H1 (cell line): ENCODE measurements at regions not wholly inside any gene's neighbourhood (a gene's known extent, or its start where the extent isn't known, plus 50 kb on each side); places are given as distances from the start of the nearest gene placed in this dataset.

Experiments used
- CTCF ChIA-PET: fragments of 300-600 bp; sonication (Branson Sonifier 250); formaldehyde crosslinking; loops from one replicate; lab custom pipeline; 2021; ENCODE audit not compliant: partially characterized antibody; lab: Charles Lee
- POLR2A ChIA-PET: fragments of 300-600 bp; sonication (Branson Sonifier 250); formaldehyde crosslinking; loops from one replicate; lab custom pipeline; 2021; ENCODE audit warnings: inconsistent platforms; ENCODE audit not compliant: partially characterized antibody; lab: Charles Lee
- DNase-seq, 2 experiments: peaks; one replicate each; pipeline versions ENCODE4 v3.0.0 to v3.0.0-alpha.2; 2010 to 2022; ENCODE audit warnings: low spot score in 2 of 2, low read depth in 1 of 2, mixed read lengths in 1 of 2
- FAIRE-seq: peaks from 2 replicates; lab custom pipeline; 2011; peaks lifted over from hg19 to GRCh38; lab: Jason Lieb, UNC
- H2AFZ ChIP-seq: 2 replicates; pipeline ENCODE4 v1.8.1; 2012; ENCODE audit warnings: low read length, inconsistent platforms
- H2AK5ac ChIP-seq: 2 replicates; pipeline ENCODE4 v1.6.1; 2013; ENCODE audit warnings: low read depth, low read length
- H2BK120ac ChIP-seq: replicated peaks from 2 replicates; pipeline ENCODE3; 2013; ENCODE audit warnings: low read depth, low read length, inconsistent platforms
- H2BK12ac ChIP-seq: 2 replicates; pipeline ENCODE4 v1.6.1; 2013; ENCODE audit warnings: low read depth, low read length
- H2BK15ac ChIP-seq: 2 replicates; pipeline ENCODE4 v1.6.1; 2013; ENCODE audit warnings: low read length
- H2BK20ac ChIP-seq: 2 replicates; pipeline ENCODE4 v1.6.1; 2013; ENCODE audit warnings: low read length
- H2BK5ac ChIP-seq: 2 replicates; pipeline ENCODE4 v1.6.1; 2013; ENCODE audit warnings: low read depth, low read length
- H3K14ac ChIP-seq: 2 replicates; pipeline ENCODE4 v1.6.1; 2013; ENCODE audit warnings: inconsistent platforms; ENCODE audit not compliant: insufficient read length
- H3K18ac ChIP-seq: 2 replicates; pipeline ENCODE4 v1.6.1; 2013; ENCODE audit warnings: low read length; ENCODE audit errors: extremely low read depth
- H3K23ac ChIP-seq: 2 replicates; pipeline ENCODE4 v1.6.1; 2013; ENCODE audit warnings: inconsistent platforms; ENCODE audit not compliant: insufficient read length
- H3K23me2 ChIP-seq: 2 replicates; pipeline ENCODE4 v1.6.1; 2013; ENCODE audit warnings: low read depth, low read length
- H3K27ac ChIP-seq: 2 replicates; pipeline ENCODE4 v1.6.1; 2011; ENCODE audit warnings: low read depth, low read length, inconsistent platforms
- H3K27me3 ChIP-seq, 4 experiments: replicated peaks in 1 of 4; 1 replicate in 1 of 4; 2 replicates in 3 of 4; pipeline versions ENCODE4 v1.6.1 to v1.8.1; 2011 to 2013; ENCODE audit warnings: low read length in 3 of 4, mild to moderate bottlenecking in 3 of 4, inconsistent platforms in 2 of 4, mixed read lengths in 2 of 4, moderate library complexity in 1 of 4; ENCODE audit not compliant: control insufficient read depth in 3 of 4, insufficient read depth in 3 of 4; ENCODE audit errors: extremely low read depth in 1 of 4
- H3K36me3 ChIP-seq, 4 experiments: 2 replicates each; pipeline versions ENCODE4 v1.6.1 to v1.8.1; 2011 to 2013; ENCODE audit warnings: mild to moderate bottlenecking in 4 of 4, low read length in 3 of 4, moderate library complexity in 2 of 4, control low read depth in 1 of 4, inconsistent platforms in 1 of 4; ENCODE audit not compliant: insufficient read depth in 4 of 4, control insufficient read depth in 2 of 4
- H3K4ac ChIP-seq: replicated peaks from 2 replicates; pipeline ENCODE3; 2013; ENCODE audit warnings: low read length, low read depth, mixed read lengths, inconsistent platforms; ENCODE audit not compliant: insufficient read length
- H3K4me1 ChIP-seq, 4 experiments: replicated peaks in 1 of 4; 1 replicate in 1 of 4; 2 replicates in 3 of 4; pipeline versions ENCODE4 v1.6.1 to v1.8.1; 2011 to 2013; ENCODE audit warnings: low read length in 3 of 4, inconsistent platforms in 2 of 4, mixed read lengths in 1 of 4; ENCODE audit not compliant: insufficient read depth in 4 of 4, control insufficient read depth in 3 of 4
- H3K4me2 ChIP-seq, 2 experiments: 2 replicates each; pipeline versions ENCODE4 v1.6.1 to v1.8.1; 2011 to 2013; ENCODE audit warnings: low read depth in 2 of 2, low read length in 2 of 2, control low read depth in 1 of 2, inconsistent platforms in 1 of 2, mild to moderate bottlenecking in 1 of 2; ENCODE audit not compliant: insufficient read depth in 1 of 2
- H3K4me3 ChIP-seq, 4 experiments: fragments of 200-600, 300-600 bp in 1 of 4; sonication (generic), shearing (Covaris generic), sonication (Bioruptor Twin) in 1 of 4; 2 replicates each; pipeline versions ENCODE4 v1.5.1 to v1.8.1; 2011 to 2016; ENCODE audit warnings: low read length in 4 of 4, low read depth in 3 of 4, control low read depth in 2 of 4, inconsistent platforms in 2 of 4, mild to moderate bottlenecking in 2 of 4, mixed read lengths in 1 of 4, moderate library complexity in 1 of 4; ENCODE audit not compliant: insufficient read depth in 2 of 4; ENCODE audit errors: extremely low read depth in 1 of 4
- H3K56ac ChIP-seq: replicated peaks from 2 replicates; pipeline ENCODE3; 2013; ENCODE audit warnings: low read depth, mild to moderate bottlenecking, mixed read lengths, low read length, inconsistent platforms; ENCODE audit not compliant: insufficient read length
- H3K79me1 ChIP-seq: 2 replicates; pipeline ENCODE4 v1.6.1; 2013; ENCODE audit warnings: low read depth, low read length, control low read depth
- H3K79me2 ChIP-seq, 2 experiments: 2 replicates each; pipeline versions ENCODE4 v1.6.1 to v1.8.1; 2012 to 2013; ENCODE audit warnings: low read length in 2 of 2, mild to moderate bottlenecking in 2 of 2, inconsistent platforms in 1 of 2; ENCODE audit not compliant: insufficient read depth in 2 of 2, control insufficient read depth in 1 of 2
- H3K9ac ChIP-seq, 4 experiments: replicated peaks in 1 of 4; 1 replicate in 1 of 4; 2 replicates in 3 of 4; pipeline versions ENCODE4 v1.6.1 to v1.8.1; 2011 to 2013; ENCODE audit warnings: low read depth in 3 of 4, low read length in 3 of 4, control low read depth in 2 of 4, mild to moderate bottlenecking in 2 of 4, moderate library complexity in 2 of 4, inconsistent platforms in 1 of 4; ENCODE audit errors: extremely low read depth in 1 of 4
- H3K9me3 ChIP-seq, 2 experiments: 2 replicates each; pipeline versions ENCODE4 v1.6.1 to v1.8.1; 2012 to 2013; ENCODE audit warnings: mild to moderate bottlenecking in 2 of 2, moderate library complexity in 2 of 2, control low read depth in 1 of 2, inconsistent platforms in 1 of 2, low read depth in 1 of 2, low read length in 1 of 2, mixed read lengths in 1 of 2; ENCODE audit not compliant: insufficient read depth in 2 of 2
- H4K20me1 ChIP-seq, 2 experiments: replicated peaks in 1 of 2; 2 replicates each; pipeline versions ENCODE3 to v1.8.1; 2011 to 2013; ENCODE audit warnings: inconsistent platforms in 2 of 2, low read length in 2 of 2, mild to moderate bottlenecking in 1 of 2; ENCODE audit not compliant: insufficient read depth in 2 of 2, control insufficient read depth in 1 of 2
- H4K5ac ChIP-seq: 2 replicates; pipeline ENCODE4 v1.6.1; 2013; ENCODE audit warnings: low read length, low read depth, mixed read lengths, inconsistent platforms; ENCODE audit not compliant: insufficient read length
- H4K8ac ChIP-seq: 2 replicates; pipeline ENCODE4 v1.8.0; 2013; ENCODE audit warnings: mild to moderate bottlenecking, moderate library complexity, low read length, inconsistent platforms; ENCODE audit not compliant: insufficient read depth; ENCODE audit errors: extremely low read depth
- H4K91ac ChIP-seq: replicated peaks from 2 replicates; pipeline ENCODE3; 2013; ENCODE audit warnings: low read length, mixed read lengths, inconsistent platforms; ENCODE audit not compliant: insufficient read length
- ATF3 ChIP-seq: IDR thresholded peaks from 2 replicates; pipeline ENCODE4 v1.6.1; 2011; ENCODE audit warnings: low read depth, mild to moderate bottlenecking, low read length; ENCODE audit not compliant: insufficient read depth
- BRCA1 ChIP-seq: IDR thresholded peaks from 2 replicates; pipeline ENCODE4 v1.6.1; 2012; ENCODE audit warnings: low read depth, low read length, improper control_type of control experiment
- EGR1 ChIP-seq: IDR thresholded peaks from 2 replicates; pipeline ENCODE4 v1.6.1; 2011; ENCODE audit warnings: low read depth, low read length, borderline replicate concordance
- FOSL1 ChIP-seq: IDR thresholded peaks from 2 replicates; pipeline ENCODE4 v1.6.1; 2011; ENCODE audit warnings: mild to moderate bottlenecking, low read depth, low read length, moderate library complexity; ENCODE audit not compliant: insufficient read depth
- JUND ChIP-seq: IDR thresholded peaks from 2 replicates; pipeline ENCODE4 v1.6.1; 2011; ENCODE audit warnings: mild to moderate bottlenecking, improper control_type of control experiment, low read length
- KDM1A ChIP-seq: fragments of 200-600, 300-600 bp; sonication (generic); IDR thresholded peaks from 2 replicates; pipeline ENCODE4 v1.7.1; 2016; ENCODE audit warnings: mild to moderate bottlenecking, low read length, borderline replicate concordance
- PHF8 ChIP-seq: fragments of 200-600 bp; sonication (generic); conservative IDR thresholded peaks from 2 replicates; pipeline ENCODE4 v1.7.1; 2012; ENCODE audit warnings: low read depth, mild to moderate bottlenecking, inconsistent platforms, low read length, moderate library complexity
- POLR2AphosphoS5 ChIP-seq: IDR thresholded peaks from 2 replicates; pipeline ENCODE4 v1.6.1; 2011; ENCODE audit warnings: low read depth, low read length
- RBBP5 ChIP-seq: IDR thresholded peaks from 2 replicates; pipeline ENCODE4 v1.7.1; 2012; ENCODE audit warnings: low read depth, mild to moderate bottlenecking, inconsistent platforms, low read length, moderate library complexity, borderline replicate concordance
- RNF2 ChIP-seq: fragments of 200-900, 300-1000 bp; sonication (generic); IDR thresholded peaks from 2 replicates; pipeline ENCODE4 v1.7.1; 2016; ENCODE audit warnings: borderline replicate concordance, low read depth, mild to moderate bottlenecking, antibody characterized with exemption, low read length; ENCODE audit not compliant: poor library complexity, severe bottlenecking; ENCODE audit errors: missing control alignments
- SAP30 ChIP-seq: fragments of 300-600 bp; sonication (generic); IDR thresholded peaks from 2 replicates; pipeline ENCODE4 v1.7.1; 2012; ENCODE audit warnings: low read length, moderate library complexity, mild to moderate bottlenecking, inconsistent platforms; ENCODE audit not compliant: insufficient read depth, insufficient replicate concordance
- SP4 ChIP-seq: IDR thresholded peaks from 2 replicates; pipeline ENCODE4 v1.6.1; 2012; ENCODE audit warnings: low read length, inconsistent platforms
- SUZ12 ChIP-seq: fragments of 200-600 bp; sonication (generic); IDR thresholded peaks from 2 replicates; pipeline ENCODE4 v1.6.1; 2012; ENCODE audit warnings: mild to moderate bottlenecking, inconsistent platforms, low read length, moderate library complexity, mixed read lengths
- WGBS, 2 experiments: shearing (Covaris generic) in 1 of 2; methylation state at CpG; one replicate each; pipeline versions ENCODE4 v1.1.6 to v1.1.7; 2013 to 2015; ENCODE audit warnings: low lambda C conversion rate in 2 of 2, mixed read lengths in 2 of 2, inconsistent platforms in 1 of 2, low coverage in 1 of 2, missing lambda C conversion rate in 1 of 2; ENCODE audit not compliant: insufficient replicate concordance in 2 of 2, insufficient coverage in 1 of 2, insufficient read length in 1 of 2; ENCODE audit errors: extremely low coverage in 1 of 2, missing lambda C conversion rate in 1 of 2; 5-methylcytosine and 5-hydroxymethylcytosine counted together

- H2AFZ ChIP-seq, result no peak overlapping the region
- H3K9me3 ChIP-seq, result no peaks in the 10 kb centered on the region
- H3K4ac ChIP-seq, result no peak overlapping the region
- 0 out of 2 replicates have a peak, but pooled peaks cover 1% of the 10 kb centered on the region for H3K23me2 ChIP-seq
- no peak overlapping the region for H2BK15ac ChIP-seq
- no peak overlapping the region for H3K4me2 ChIP-seq
- no peak overlapping the region for H4K91ac ChIP-seq
- H3K4me3 ChIP-seq, result no peak overlapping the region
- peaks cover 0 to 3% (median 0%) of the 10 kb centered on the region in 4 experiments; a peak in 2 of 7 replicates for H3K27me3 ChIP-seq
- WGBS, 2 experiments, result 88% methylated on average over 2 of the region's 2 CpGs; no CpG with 5 or more reads in 1 of the 2 experiments
- POLR2A ChIA-PET, result no interaction called here
- H3K79me1 ChIP-seq, result no peaks in the 10 kb centered on the region
- no peak overlapping the region for H2BK5ac ChIP-seq
- CTCF ChIA-PET, result interaction anchor here (1.0 to 2.3 kb wide), 5 partner anchors 26 to 63 kb away, joined by 3 to 5 read pairs (median 4); no protein-coding TSS in a partner anchor
- H3K18ac ChIP-seq, result no peak overlapping the region
- no peak overlapping the region for H4K8ac ChIP-seq
- FAIRE-seq, result no peak
- H3K4me1 ChIP-seq, result no peaks in the 10 kb centered on the region; a peak in 1 of 7 replicates
- TF ChIP-seq BRCA1, result no peak
- no peak for TF ChIP-seq RBBP5
- no peak for TF ChIP-seq KDM1A
- no peak for TF ChIP-seq FOSL1
- TF ChIP-seq POLR2AphosphoS5, result no peak
- no peak for TF ChIP-seq EGR1
- TF ChIP-seq SP4, result no peak
- no peak for TF ChIP-seq JUND
- no peak for TF ChIP-seq RNF2
- TF ChIP-seq PHF8, result no peak
- TF ChIP-seq ATF3, result no peak
- no peak for TF ChIP-seq SAP30
- no peak for TF ChIP-seq SUZ12
- no peak overlapping the region for H3K9ac ChIP-seq
- no peak overlapping the region for H2BK120ac ChIP-seq
- H3K79me2 ChIP-seq, result no peaks in the 10 kb centered on the region
- H2BK12ac ChIP-seq, result no peak overlapping the region
- no peak overlapping the region for H3K23ac ChIP-seq
- no peaks in the 10 kb centered on the region for H4K20me1 ChIP-seq
- no peak for DNase-seq
- no peak overlapping the region for H3K14ac ChIP-seq
- no peak overlapping the region for H4K5ac ChIP-seq
- no peak overlapping the region for H3K27ac ChIP-seq
- H3K56ac ChIP-seq, result no peak overlapping the region
- no peak overlapping the region for H2AK5ac ChIP-seq
- no peak overlapping the region for H2BK20ac ChIP-seq
- H3K36me3 ChIP-seq, result no peaks in the 10 kb centered on the region
These were observed 92.2 kb upstream of the MLN start for GRCh38 chr6:33895988-33896387.
